Testis (tissue), 2 donors: ENCODE measurements at regions not wholly inside any gene's neighbourhood (a gene's known extent, or its start where the extent isn't known, plus 50 kb on each side); places are given as distances from the start of the nearest gene placed in this dataset.

Source experiments
- DNase-seq: peaks from one replicate; pipeline ENCODE4 v3.0.0-alpha.2; 2019
- H3K27ac ChIP-seq, 2 donors: fragments of 200-600 bp; sonication (generic); one replicate each; pipeline ENCODE4 v1.5.1; 2019
- H3K27me3 ChIP-seq: fragments of 200-600 bp; sonication (generic); one replicate; pipeline ENCODE4 v1.5.1; 2019
- H3K36me3 ChIP-seq: fragments of 200-600 bp; sonication (generic); one replicate; pipeline ENCODE4 v1.5.1; 2017; ENCODE audit warnings: low read depth; ENCODE audit errors: missing control alignments
- H3K4me1 ChIP-seq: fragments of 200-600 bp; sonication (generic); one replicate; pipeline ENCODE4 v1.5.1; 2019
- H3K4me3 ChIP-seq, 2 donors: fragments of 200-600 bp; sonication (generic); one replicate each; pipeline ENCODE4 v1.5.1; 2017 to 2019
- H3K9me3 ChIP-seq: fragments of 200-600 bp; sonication (generic); one replicate; pipeline ENCODE4 v1.5.1; 2017
- CTCF ChIP-seq, 3 experiments: fragments of 450-650 bp in 2 of 3; fragments of 200-600 bp in 1 of 3; sonication (generic) in 1 of 3; IDR thresholded peaks; one replicate each; pipeline ENCODE4 v1.5.1; 2016 to 2019; ENCODE audit warnings: antibody characterized with exemption in 3 of 3, mild to moderate bottlenecking in 2 of 3, moderate library complexity in 1 of 3
- POLR2A ChIP-seq: fragments of 450-650 bp; IDR thresholded peaks from one replicate; pipeline ENCODE4 v1.6.1; 2017; ENCODE audit warnings: antibody characterized with exemption, mild to moderate bottlenecking, moderate library complexity
- WGBS, 2 donors: methylation state at CpG; one replicate each; pipeline ENCODE4 v1.1.5; 2018; 5-methylcytosine and 5-hydroxymethylcytosine counted together
- intact Hi-C: fragments of 100-400 bp; cut with DNase I; formaldehyde crosslinking; loops from one replicate; pipeline ENCODE4 v1.15.1; 2023; ENCODE audit warnings: low total_unique reads

DNA sequence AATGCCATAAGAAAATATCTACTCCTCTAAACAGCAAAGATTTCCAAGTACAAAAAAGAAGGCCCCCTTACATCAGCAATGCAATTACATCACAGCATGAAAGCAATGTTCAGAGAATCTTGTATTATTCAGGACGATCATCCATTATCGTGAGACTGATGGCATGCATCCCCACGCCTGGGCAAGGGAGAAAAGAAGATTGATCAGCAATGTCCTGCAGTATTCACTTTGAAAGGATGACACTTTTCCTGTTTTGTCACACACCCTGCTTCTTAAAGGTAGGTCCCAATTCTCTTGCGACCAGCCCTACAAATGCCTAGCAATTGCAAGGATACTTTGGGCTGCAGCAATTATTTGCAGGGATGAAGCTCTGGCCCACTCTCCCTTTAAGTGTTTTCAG lies 108.7 kb downstream of the TOMM20 start:
- Histone ChIP-seq H3K27me3 (no peaks in the 10 kb centered on the region), H3K9me3 (no peaks in the 10 kb centered on the region), H3K27ac (no peak overlapping the region), H3K4me1 (peaks cover 12% of the 10 kb centered on the region), H3K4me3 (no peak overlapping the region), H3K36me3 (no peaks in the 10 kb centered on the region)
- intact Hi-C loops = no loop called here
- no peak for DNase-seq
- TF ChIP-seq POLR2A (no peak), CTCF (IDR thresholded peaks at IDR 0.05) (no peak)
- 95 to 98% methylated on average over 4 of the region's 4 CpGs for WGBS, 2 donors

DNA sequence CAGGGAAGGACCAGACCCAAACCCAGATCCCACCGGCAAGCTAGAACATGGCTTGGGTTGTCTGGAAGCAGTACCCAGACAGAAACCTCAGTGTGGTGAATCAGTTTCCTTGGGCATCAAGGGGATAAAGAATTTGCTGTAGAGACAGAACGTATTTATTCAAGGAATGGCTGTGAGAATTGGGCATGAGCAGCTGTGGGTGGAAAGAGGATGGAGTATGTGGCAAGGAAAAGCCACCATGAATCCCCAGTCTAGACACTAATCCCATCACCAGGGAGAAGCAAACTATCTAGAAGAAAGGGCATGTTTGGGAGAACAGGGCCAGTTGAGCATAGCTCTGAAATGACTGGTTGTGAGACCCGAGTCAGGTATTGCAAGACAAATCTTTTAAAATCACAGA lies 109.2 kb downstream of the TOMM20 start:
- WGBS, 2 donors = 88 to 92% methylated on average over 3 of the region's 3 CpGs
- DNase-seq = no peak
- no peaks in the 10 kb centered on the region for H3K36me3 ChIP-seq
- no peak overlapping the region for H3K4me3 ChIP-seq
- TF ChIP-seq CTCF (IDR thresholded peaks at IDR 0.05) (no peak), POLR2A (no peak)
- no peak overlapping the region for H3K27ac ChIP-seq
- H3K9me3 ChIP-seq = no peaks in the 10 kb centered on the region
- peaks cover 12% of the 10 kb centered on the region for H3K4me1 ChIP-seq
- intact Hi-C loops = no loop called here
- no peaks in the 10 kb centered on the region for H3K27me3 ChIP-seq

GRCh38 chr1:235018720-235019444 lies 109.8 kb downstream of the TOMM20 start:
- 83 to 86% methylated on average over 3 of the region's 3 CpGs for whole genome bisulfite sequencing, 2 donors
- no peaks in the 10 kb centered on the region for H3K36me3 ChIP-seq
- intact Hi-C loops = no loop called here
- H3K27ac ChIP-seq = no peak overlapping the region
- DNase-seq = no peak
- no peak overlapping the region for H3K4me3 ChIP-seq
- no peaks in the 10 kb centered on the region for H3K27me3 ChIP-seq
- H3K4me1 ChIP-seq = peaks cover 12% of the 10 kb centered on the region
- TF ChIP-seq CTCF (IDR thresholded peaks at IDR 0.05) (no peak), POLR2A (no peak)
- H3K9me3 ChIP-seq = no peaks in the 10 kb centered on the region

DNA sequence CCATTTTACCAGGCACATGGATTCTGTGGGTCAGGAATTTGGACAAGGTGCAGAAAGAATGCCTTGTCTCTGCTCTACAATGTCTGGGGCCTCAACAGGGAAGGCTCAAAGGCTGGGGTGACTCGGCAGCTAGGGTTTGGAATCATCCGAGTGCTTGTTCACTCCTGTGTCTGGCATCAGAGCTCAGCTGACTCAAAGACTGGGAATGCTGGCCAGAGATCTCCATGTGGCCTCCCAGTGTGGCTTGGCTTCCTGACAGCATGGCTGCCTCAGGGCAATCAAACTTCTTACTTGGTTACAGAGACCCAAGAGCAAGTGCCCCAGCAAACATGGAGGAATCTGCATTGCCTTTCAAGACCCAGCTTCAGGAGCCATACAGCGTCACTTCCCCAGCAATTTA lies 110.5 kb downstream of the TOMM20 start:
- H3K4me1 ChIP-seq = peaks cover 12% of the 10 kb centered on the region
- H3K4me3 ChIP-seq = no peak overlapping the region
- no peaks in the 10 kb centered on the region for H3K9me3 ChIP-seq
- no peaks in the 10 kb centered on the region for H3K27me3 ChIP-seq
- TF ChIP-seq POLR2A (no peak), CTCF (IDR thresholded peaks at IDR 0.05) (no peak)
- no peaks in the 10 kb centered on the region for H3K36me3 ChIP-seq
- WGBS, 2 donors = 78 to 88% methylated on average over 3 of the region's 3 CpGs
- no peak overlapping the region for H3K27ac ChIP-seq
- intact Hi-C loops = no loop called here
- no peak for DNase-seq

GRCh38 chr1:235017719-235018118 lies 110.9 kb downstream of the TOMM20 start:
- intact Hi-C loops = no loop called here
- 90 to 94% methylated on average over 2 of the region's 2 CpGs for WGBS, 2 donors
- no peak for DNase-seq

More at GRCh38 chr1:235017719-235018118, 110.9 kb downstream of the TOMM20 start:
- H3K9me3 ChIP-seq = no peaks in the 10 kb centered on the region
- H3K27me3 ChIP-seq = no peaks in the 10 kb centered on the region
- no peaks in the 10 kb centered on the region for H3K36me3 ChIP-seq
- peaks cover 12% of the 10 kb centered on the region for H3K4me1 ChIP-seq
- TF ChIP-seq POLR2A (no peak), CTCF (IDR thresholded peaks at IDR 0.05) (no peak)
- no peak overlapping the region for H3K27ac ChIP-seq
- no peak overlapping the region for H3K4me3 ChIP-seq
